Trophoblast cell (in vitro differentiated cells and primary cell): ENCODE measurements at regions not wholly inside any gene's neighbourhood (a gene's known extent, or its start where the extent isn't known, plus 50 kb on each side); places are given as distances from the start of the nearest gene placed in this dataset.

ENCODE experiments used
- DNase-seq, 2 donors: peaks; one replicate each; pipeline ENCODE4 v3.0.0-alpha.2; 2016
- H2AFZ ChIP-seq: 2 replicates; pipeline ENCODE4 v1.6.1; 2013; ENCODE audit warnings: low read length, moderate library complexity, mild to moderate bottlenecking; ENCODE audit not compliant: insufficient read depth, poor library complexity
- H2AK5ac ChIP-seq: 2 replicates; pipeline ENCODE4 v1.6.1; 2013; ENCODE audit warnings: mild to moderate bottlenecking, low read length
- H2BK120ac ChIP-seq: 2 replicates; pipeline ENCODE4 v1.6.1; 2013; ENCODE audit warnings: low read length, mild to moderate bottlenecking, moderate library complexity; ENCODE audit not compliant: insufficient read depth, poor library complexity
- H2BK12ac ChIP-seq: 2 replicates; pipeline ENCODE4 v1.6.1; 2013; ENCODE audit warnings: mild to moderate bottlenecking, low read length, moderate library complexity
- H2BK5ac ChIP-seq: 2 replicates; pipeline ENCODE4 v1.6.1; 2013; ENCODE audit warnings: low read length, low read depth, moderate library complexity, mild to moderate bottlenecking; ENCODE audit not compliant: poor library complexity
- H3K14ac ChIP-seq: 2 replicates; pipeline ENCODE4 v1.6.1; 2013; ENCODE audit warnings: mild to moderate bottlenecking, low read length
- H3K18ac ChIP-seq: 2 replicates; pipeline ENCODE4 v1.6.1; 2013; ENCODE audit warnings: mild to moderate bottlenecking, low read length
- H3K23ac ChIP-seq: 2 replicates; pipeline ENCODE4 v1.6.1; 2013; ENCODE audit warnings: low read length
- H3K27ac ChIP-seq: 2 replicates; pipeline ENCODE4 v1.5.1; 2013; ENCODE audit warnings: low read depth, mild to moderate bottlenecking, inconsistent platforms, low read length, moderate library complexity
- H3K27me3 ChIP-seq: 2 replicates; pipeline ENCODE4 v1.6.1; 2013; ENCODE audit warnings: inconsistent platforms, mild to moderate bottlenecking, low read length, moderate library complexity; ENCODE audit not compliant: insufficient read depth
- H3K36me3 ChIP-seq, 2 experiments: 1 replicate in 1 of 2; 2 replicates in 1 of 2; pipeline ENCODE4 v1.6.1; 2013; ENCODE audit warnings: low read length in 2 of 2, mild to moderate bottlenecking in 2 of 2, moderate library complexity in 1 of 2; ENCODE audit not compliant: insufficient read depth in 2 of 2, control insufficient read depth in 1 of 2
- H3K4ac ChIP-seq: 2 replicates; pipeline ENCODE4 v1.6.1; 2013; ENCODE audit warnings: low read depth, mild to moderate bottlenecking, low read length, moderate library complexity
- H3K4me1 ChIP-seq, 2 experiments: 1 replicate in 1 of 2; 2 replicates in 1 of 2; pipeline ENCODE4 v1.6.1; 2013; ENCODE audit warnings: low read length in 2 of 2, mild to moderate bottlenecking in 2 of 2, moderate library complexity in 1 of 2; ENCODE audit not compliant: insufficient read depth in 2 of 2, control insufficient read depth in 1 of 2
- H3K4me2 ChIP-seq: 2 replicates; pipeline ENCODE4 v1.6.1; 2013; ENCODE audit warnings: inconsistent platforms, mild to moderate bottlenecking, low read length, moderate library complexity
- H3K4me3 ChIP-seq: 2 replicates; pipeline ENCODE4 v1.5.1; 2013; ENCODE audit warnings: mild to moderate bottlenecking, low read depth, low read length, inconsistent platforms
- H3K79me1 ChIP-seq: one replicate; pipeline ENCODE4 v1.6.1; 2013; ENCODE audit warnings: low read length
- H3K79me2 ChIP-seq: 2 replicates; pipeline ENCODE4 v1.6.1; 2013; ENCODE audit warnings: low read length, mild to moderate bottlenecking; ENCODE audit not compliant: control insufficient read depth, insufficient read depth, poor library complexity
- H3K9ac ChIP-seq: 2 replicates; pipeline ENCODE4 v1.6.1; 2013; ENCODE audit warnings: mild to moderate bottlenecking, low read length
- H3K9me3 ChIP-seq: 2 replicates; pipeline ENCODE4 v1.6.1; 2013; ENCODE audit warnings: low read depth, mild to moderate bottlenecking, control low read depth, inconsistent platforms, low read length; ENCODE audit not compliant: insufficient read depth
- H4K12ac ChIP-seq: 2 replicates; pipeline ENCODE4 v1.6.1; 2013; ENCODE audit warnings: low read depth, mild to moderate bottlenecking, low read length, moderate library complexity
- H4K8ac ChIP-seq: 2 replicates; pipeline ENCODE4 v1.6.1; 2013; ENCODE audit warnings: low read depth, mild to moderate bottlenecking, low read length, moderate library complexity
- H4K91ac ChIP-seq: one replicate; pipeline ENCODE4 v1.6.1; 2013; ENCODE audit warnings: low read depth, mild to moderate bottlenecking, low read length, moderate library complexity
- WGBS: extraction: QIAGEN DNeasy Blood & Tissue Kit; methylation state at CpG from one replicate; pipeline ENCODE4 v1.1.7; 2013; ENCODE audit warnings: missing lambda C conversion rate; ENCODE audit not compliant: insufficient read length, insufficient coverage; ENCODE audit errors: extremely low coverage; 5-methylcytosine and 5-hydroxymethylcytosine counted together

DNA sequence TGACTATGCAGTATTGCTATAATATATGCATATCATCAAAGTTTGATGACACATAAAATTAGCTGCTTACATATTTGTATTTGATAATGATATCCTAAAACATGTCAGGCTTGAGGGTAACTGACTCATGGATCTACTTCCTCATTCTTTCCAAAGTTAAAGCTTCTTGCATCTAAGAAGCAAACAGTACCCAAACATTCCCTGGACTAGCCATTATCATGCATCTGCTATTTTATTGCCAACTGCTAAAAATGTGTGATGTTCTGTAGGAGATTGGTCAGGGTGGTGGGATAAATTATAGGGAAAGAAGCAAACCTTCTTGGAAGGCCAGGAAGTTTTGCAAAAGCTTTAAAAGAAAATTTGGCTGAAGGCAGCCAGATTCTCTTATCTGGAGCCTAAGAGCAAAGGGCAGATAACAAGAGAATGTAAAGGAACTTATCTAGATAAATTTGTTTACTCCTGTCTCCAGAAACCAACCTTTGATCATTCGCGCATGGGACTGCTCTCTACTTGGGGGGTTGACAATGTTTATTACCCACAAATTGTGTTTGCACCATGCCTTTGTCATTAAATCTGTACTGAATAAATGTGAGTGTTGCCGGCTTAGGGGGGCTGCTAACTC, 604.1 kb upstream of the TLE4 start:
- no peaks in the 10 kb centered on the region for H3K4me1 ChIP-seq
- H4K12ac ChIP-seq = no peak overlapping the region
- H3K18ac ChIP-seq = no peak overlapping the region
- no peak overlapping the region for H3K14ac ChIP-seq
- no peak overlapping the region for H3K4me3 ChIP-seq
- no peak overlapping the region for H2AFZ ChIP-seq
- no peak overlapping the region for H2BK5ac ChIP-seq
- no peaks in the 10 kb centered on the region for H3K79me1 ChIP-seq
- no peak overlapping the region for H4K8ac ChIP-seq
- no peaks in the 10 kb centered on the region for H3K36me3 ChIP-seq
- DNase-seq = peak in 1 of 2 donors; percentile 73
- H3K4ac ChIP-seq = no peak overlapping the region
- H2AK5ac ChIP-seq = no peak overlapping the region
- H3K9me3 ChIP-seq = no peaks in the 10 kb centered on the region
- H2BK12ac ChIP-seq = peak overlapping the region; percentile 40
- H3K23ac ChIP-seq = no peak overlapping the region
- no peak overlapping the region for H4K91ac ChIP-seq
- no peaks in the 10 kb centered on the region for H3K79me2 ChIP-seq
- no peak overlapping the region for H3K4me2 ChIP-seq
- no CpG with 5 or more reads among the region's 3 CpGs for WGBS
- H3K9ac ChIP-seq = no peak overlapping the region
- H3K27ac ChIP-seq = no peak overlapping the region
- no peak overlapping the region for H2BK120ac ChIP-seq
- H3K27me3 ChIP-seq = no peaks in the 10 kb centered on the region

- H4K12ac ChIP-seq = no peak overlapping the region
- no peak overlapping the region for H3K9ac ChIP-seq
- H3K14ac ChIP-seq = no peak overlapping the region
- no peak overlapping the region for H2BK120ac ChIP-seq
- DNase-seq = no peak
- no peaks in the 10 kb centered on the region for H3K79me1 ChIP-seq
- H3K4ac ChIP-seq = no peak overlapping the region
- H3K36me3 ChIP-seq = no peaks in the 10 kb centered on the region
- H2BK12ac ChIP-seq = no peak overlapping the region
- no peak overlapping the region for H4K8ac ChIP-seq
- H3K79me2 ChIP-seq = no peaks in the 10 kb centered on the region
- H3K4me3 ChIP-seq = no peak overlapping the region
- no CpG with 5 or more reads among the region's 2 CpGs for WGBS
- no peak overlapping the region for H2BK5ac ChIP-seq
- H3K18ac ChIP-seq = no peak overlapping the region
- no peak overlapping the region for H3K23ac ChIP-seq
- no peaks in the 10 kb centered on the region for H3K27me3 ChIP-seq
- no peak overlapping the region for H2AFZ ChIP-seq
- H4K91ac ChIP-seq = no peak overlapping the region
- H3K27ac ChIP-seq = no peak overlapping the region
- no peak overlapping the region for H2AK5ac ChIP-seq
- no peak overlapping the region for H3K4me2 ChIP-seq
- H3K9me3 ChIP-seq = no peaks in the 10 kb centered on the region
- H3K4me1 ChIP-seq = no peaks in the 10 kb centered on the region
Observed at GRCh38 chr9:78970375-78970774, 601.4 kb upstream of the TLE4 start.

DNA sequence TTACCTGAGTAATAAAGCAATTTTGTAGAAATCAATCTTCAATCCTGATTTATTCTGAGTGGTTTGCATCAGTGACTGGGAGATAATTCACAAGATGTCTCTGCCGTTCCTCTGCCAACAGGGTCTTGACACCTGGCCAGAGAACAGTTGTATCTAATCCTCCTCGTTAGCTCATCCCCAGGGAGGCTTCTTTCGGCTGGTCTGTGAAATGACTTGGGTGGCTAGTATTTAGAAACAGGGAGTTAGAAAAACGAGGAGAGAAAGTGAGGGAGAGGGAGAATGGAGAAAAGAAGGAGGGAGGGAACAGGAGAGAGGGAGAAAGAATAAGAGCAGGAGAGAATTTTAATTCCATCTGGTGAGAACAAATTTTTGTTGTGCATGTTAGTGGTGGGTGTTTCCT, 600.2 kb upstream of the TLE4 start:
- Histone ChIP-seq H3K79me2 (no peaks in the 10 kb centered on the region), H3K4me2 (no peak overlapping the region), H4K8ac (no peak overlapping the region), H3K23ac (no peak overlapping the region), H3K9ac (no peak overlapping the region), H2AK5ac (no peak overlapping the region), H4K12ac (no peak overlapping the region), H4K91ac (no peak overlapping the region), H3K9me3 (no peaks in the 10 kb centered on the region), H2AFZ (no peak overlapping the region), H3K4ac (no peak overlapping the region), H3K36me3 (no peaks in the 10 kb centered on the region), H3K27me3 (no peaks in the 10 kb centered on the region), H3K4me3 (no peak overlapping the region), H2BK5ac (no peak overlapping the region), H2BK120ac (no peak overlapping the region), H3K4me1 (no peaks in the 10 kb centered on the region), H3K27ac (no peak overlapping the region), H3K18ac (no peak overlapping the region), H3K79me1 (no peaks in the 10 kb centered on the region), H3K14ac (no peak overlapping the region), H2BK12ac (no peak overlapping the region)
- WGBS = 100% methylated on average over 1 of the region's 4 CpGs
- no peak for DNase-seq

GRCh38 chr9:78972303-78972999, 599.3 kb upstream of the TLE4 start:
- Histone ChIP-seq H3K14ac (no peak overlapping the region), H3K79me2 (no peaks in the 10 kb centered on the region), H4K12ac (no peak overlapping the region), H4K91ac (no peak overlapping the region), H3K23ac (no peak overlapping the region), H2BK12ac (no peak overlapping the region), H3K9ac (no peak overlapping the region), H2BK120ac (no peak overlapping the region), H3K18ac (no peak overlapping the region), H3K79me1 (no peaks in the 10 kb centered on the region), H3K4me1 (no peaks in the 10 kb centered on the region), H3K36me3 (no peaks in the 10 kb centered on the region), H2AFZ (no peak overlapping the region), H3K4me2 (no peak overlapping the region), H3K27ac (no peak overlapping the region), H3K9me3 (no peaks in the 10 kb centered on the region), H3K4me3 (no peak overlapping the region), H2BK5ac (no peak overlapping the region), H4K8ac (no peak overlapping the region), H3K27me3 (no peaks in the 10 kb centered on the region), H3K4ac (no peak overlapping the region), H2AK5ac (no peak overlapping the region)
- no CpG with 5 or more reads among the region's 1 CpG for WGBS
- DNase-seq = no peak
